Kidney glomerular epithelial cell (primary cell): ENCODE measurements at regions not wholly inside any gene's neighbourhood (a gene's known extent, or its start where the extent isn't known, plus 50 kb on each side); places are given as distances from the start of the nearest gene placed in this dataset.
A peak's percentile ranks its signal among the peaks of the same experiment; 100 is the strongest.

Experiments used
- DNase-seq: peaks from one replicate; lab custom pipeline; 2025; lab: John Stamatoyannopoulos, UW

GRCh38 chr11:119490253-119491006 is 67.5 kb upstream of the THY1 start:
- DNase-seq = no peak

GRCh38 chr11:119489087-119489486 is 66.1 kb upstream of the THY1 start:
- no peak for DNase-seq

- no peak for DNase-seq
These were observed 65.5 kb upstream of the THY1 start for GRCh38 chr11:119488256-119488995.

GRCh38 chr11:119486691-119487259 is 63.8 kb upstream of the THY1 start:
- DNase-seq = no peak

GRCh38 chr11:119486016-119486415 is 63.0 kb upstream of the THY1 start:
- no peak for DNase-seq

- DNase-seq = no peak
These were observed 62.0 kb upstream of the THY1 start for GRCh38 chr11:119484741-119485605.

- DNase-seq = no peak
These were observed 61.0 kb upstream of the THY1 start for GRCh38 chr11:119483881-119484371.

GRCh38 chr11:119483341-119483880 is 60.4 kb upstream of the THY1 start:
- no peak for DNase-seq

GRCh38 chr11:119482521-119483011 is 59.6 kb upstream of the THY1 start:
- no peak for DNase-seq

GRCh38 chr11:119481667-119482400 is 58.9 kb upstream of the THY1 start:
- no peak for DNase-seq

GRCh38 chr11:119481021-119481666 is 58.2 kb upstream of the THY1 start:
- peak; percentile 87 for DNase-seq

- DNase-seq = no peak
These were observed 57.5 kb upstream of the THY1 start for GRCh38 chr11:119480380-119481020.

- no peak for DNase-seq
These were observed 56.8 kb upstream of the THY1 start for GRCh38 chr11:119479685-119480275.

GRCh38 chr11:119478711-119479285 is 55.8 kb upstream of the THY1 start:
- DNase-seq = no peak

- DNase-seq = no peak
These were observed 53.8 kb upstream of the THY1 start for GRCh38 chr11:119476666-119477331.

- DNase-seq = no peak
These were observed 53.1 kb upstream of the THY1 start for GRCh38 chr11:119476038-119476437.

GRCh38 chr11:119474682-119475596 is 52.0 kb upstream of the THY1 start:
- DNase-seq = peak; percentile 69
